Lung (tissue), 11 donors: ENCODE measurements at regions not wholly inside any gene's neighbourhood (a gene's known extent, or its start where the extent isn't known, plus 50 kb on each side); places are given as distances from the start of the nearest gene placed in this dataset.
A peak's percentile ranks its signal among the peaks of the same experiment; 100 is the strongest.

Experiments used
- ATAC-seq: fragments of 200-7000 bp; cut with Tn5 transposase; one replicate; pipeline ENCODE4 v1.9.1; 2020; ENCODE audit warnings: moderate number of reproducible peaks; ENCODE audit not compliant: insufficient read depth, low FRiP score
- DNase-seq, 3 donors: peaks; one replicate each; pipeline ENCODE4 v3.0.0-alpha.2; 2013 to 2017
- H3K27ac ChIP-seq, 2 donors: one replicate each; pipeline ENCODE4 v1.5.1; 2013; ENCODE audit warnings: mild to moderate bottlenecking in 2 of 2, moderate library complexity in 2 of 2, control low read depth in 1 of 2, inconsistent platforms in 1 of 2, low read depth in 1 of 2, low read length in 1 of 2
- H3K27me3 ChIP-seq, 3 donors: one replicate each; pipeline ENCODE4 v1.5.1; 2013; ENCODE audit warnings: low read length in 2 of 3; ENCODE audit not compliant: control insufficient read depth in 3 of 3, insufficient read depth in 3 of 3
- H3K36me3 ChIP-seq, 4 donors: one replicate each; pipeline ENCODE4 v1.5.1; 2013; ENCODE audit warnings: low read length in 4 of 4, mild to moderate bottlenecking in 1 of 4, moderate library complexity in 1 of 4; ENCODE audit not compliant: control insufficient read depth in 4 of 4, insufficient read depth in 4 of 4
- H3K4me1 ChIP-seq, 5 donors: one replicate each; pipeline ENCODE4 v1.5.1; 2013; ENCODE audit warnings: low read length in 5 of 5, mild to moderate bottlenecking in 2 of 5, moderate library complexity in 1 of 5; ENCODE audit not compliant: control insufficient read depth in 5 of 5, insufficient read depth in 5 of 5
- H3K4me3 ChIP-seq: one replicate; pipeline ENCODE4 v1.5.1; 2013; ENCODE audit warnings: mild to moderate bottlenecking, control low read depth, moderate library complexity
- H3K9ac ChIP-seq, 2 donors: one replicate each; pipeline ENCODE4 v1.5.1; 2013; ENCODE audit warnings: low read length in 2 of 2, control low read depth in 1 of 2; ENCODE audit not compliant: insufficient read depth in 1 of 2
- H3K9me3 ChIP-seq, 4 donors: one replicate each; pipeline ENCODE4 v1.5.1; 2013; ENCODE audit warnings: low read length in 3 of 4, mild to moderate bottlenecking in 1 of 4, moderate library complexity in 1 of 4; ENCODE audit not compliant: control insufficient read depth in 4 of 4, insufficient read depth in 3 of 4
- WGBS, 2 donors: extraction: QIAGEN DNeasy Blood & Tissue Kit; methylation state at CpG; one replicate each; pipeline ENCODE4 v1.1.7; 2013; 5-methylcytosine and 5-hydroxymethylcytosine counted together
- TF ChIP-seq, protein P1 (sequence below): IDR thresholded peaks from 2 replicates; pipeline ENCODE4 v1.5.1; 2012; ENCODE audit warnings: mild to moderate bottlenecking; ENCODE audit errors: control extremely low read depth, extremely low read depth
- donor health status: control.
- donor health status: control.
- donor health status: Bipolar disorder and iron deficiency.
- donor health status: healthy.
- donor health status: DM: yes; HTN: yes; CAD: no.

- Histone ChIP-seq H3K9me3 (no peaks in the 10 kb centered on the region), H3K9ac (no peak overlapping the region), H3K36me3 (no peaks in the 10 kb centered on the region), H3K4me1 (peaks cover 0 to 12% (median 0%) of the 10 kb centered on the region in 5 donors), H3K27ac (no peak overlapping the region), H3K4me3 (no peak overlapping the region), H3K27me3 (no peaks in the 10 kb centered on the region)
- DNase-seq = no peak
- ATAC-seq = no peak
- TF ChIP-seq, protein P1, sequence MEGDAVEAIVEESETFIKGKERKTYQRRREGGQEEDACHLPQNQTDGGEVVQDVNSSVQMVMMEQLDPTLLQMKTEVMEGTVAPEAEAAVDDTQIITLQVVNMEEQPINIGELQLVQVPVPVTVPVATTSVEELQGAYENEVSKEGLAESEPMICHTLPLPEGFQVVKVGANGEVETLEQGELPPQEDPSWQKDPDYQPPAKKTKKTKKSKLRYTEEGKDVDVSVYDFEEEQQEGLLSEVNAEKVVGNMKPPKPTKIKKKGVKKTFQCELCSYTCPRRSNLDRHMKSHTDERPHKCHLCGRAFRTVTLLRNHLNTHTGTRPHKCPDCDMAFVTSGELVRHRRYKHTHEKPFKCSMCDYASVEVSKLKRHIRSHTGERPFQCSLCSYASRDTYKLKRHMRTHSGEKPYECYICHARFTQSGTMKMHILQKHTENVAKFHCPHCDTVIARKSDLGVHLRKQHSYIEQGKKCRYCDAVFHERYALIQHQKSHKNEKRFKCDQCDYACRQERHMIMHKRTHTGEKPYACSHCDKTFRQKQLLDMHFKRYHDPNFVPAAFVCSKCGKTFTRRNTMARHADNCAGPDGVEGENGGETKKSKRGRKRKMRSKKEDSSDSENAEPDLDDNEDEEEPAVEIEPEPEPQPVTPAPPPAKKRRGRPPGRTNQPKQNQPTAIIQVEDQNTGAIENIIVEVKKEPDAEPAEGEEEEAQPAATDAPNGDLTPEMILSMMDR = no peak
Observed at GRCh38 chr9:115492869-115493268, 374.9 kb upstream of the TNC start.

DNA sequence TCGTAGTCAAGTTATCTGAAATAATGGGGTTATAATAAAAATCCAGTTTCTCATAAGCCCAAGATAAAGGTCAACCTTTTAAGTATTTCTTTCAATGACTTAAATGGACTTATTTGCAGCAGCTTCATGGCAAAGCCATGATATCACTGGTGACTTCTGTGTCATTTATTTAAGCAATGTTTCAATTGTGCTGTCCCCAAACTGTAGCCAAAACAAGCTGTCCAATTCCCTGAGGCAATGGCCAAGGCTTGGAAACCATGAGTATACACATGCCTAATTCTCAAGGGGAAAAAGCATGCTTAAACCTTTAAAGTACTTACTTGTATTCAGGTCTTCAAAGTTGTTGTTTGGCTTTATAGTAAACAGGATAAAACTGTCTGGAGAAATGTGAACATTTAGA, 376.4 kb upstream of the TNC start:
- H3K27me3 ChIP-seq = no peaks in the 10 kb centered on the region
- ATAC-seq (no peak), DNase-seq (no peak)
- H3K9me3 ChIP-seq = no peaks in the 10 kb centered on the region
- H3K4me1 ChIP-seq = peaks cover 0 to 19% (median 0%) of the 10 kb centered on the region in 5 donors
- no peak overlapping the region for H3K27ac ChIP-seq
- TF ChIP-seq, protein P1 = no peak
- 54 to 69% methylated on average over 1 of the region's 1 CpG for WGBS, 2 donors
- no peak overlapping the region for H3K4me3 ChIP-seq
- no peak overlapping the region for H3K9ac ChIP-seq
- no peaks in the 10 kb centered on the region for H3K36me3 ChIP-seq

- 18 to 20% methylated on average over 6 of the region's 6 CpGs for WGBS, 2 donors
- Histone ChIP-seq H3K9me3 (no peaks in the 10 kb centered on the region), H3K9ac (no peak overlapping the region), H3K27me3 (no peaks in the 10 kb centered on the region), H3K27ac (no peak overlapping the region), H3K4me3 (no peak overlapping the region), H3K36me3 (no peaks in the 10 kb centered on the region), H3K4me1 (peaks cover 0 to 19% (median 0%) of the 10 kb centered on the region in 5 donors)
- peak in 2 of 3 donors; percentile 42 to 67 for DNase-seq
- ATAC-seq = no peak
- TF ChIP-seq, protein P1 = no peak
Observed at GRCh38 chr9:115495052-115495635, 377.2 kb upstream of the TNC start.

GRCh38 chr9:115495836-115496235, 377.9 kb upstream of the TNC start:
- TF ChIP-seq, protein P1 = no peak
- DNase-seq (no peak), ATAC-seq (no peak)
- no peak overlapping the region for H3K4me3 ChIP-seq
- no peaks in the 10 kb centered on the region for H3K27me3 ChIP-seq
- H3K4me1 ChIP-seq = peaks cover 0 to 19% (median 0%) of the 10 kb centered on the region in 5 donors
- no peak overlapping the region for H3K9ac ChIP-seq
- no peak overlapping the region for H3K27ac ChIP-seq
- no peaks in the 10 kb centered on the region for H3K36me3 ChIP-seq
- H3K9me3 ChIP-seq = no peaks in the 10 kb centered on the region
